HG02623 (cell line): ENCODE measurements at regions not wholly inside any gene's neighbourhood (a gene's known extent, or its start where the extent isn't known, plus 50 kb on each side); places are given as distances from the start of the nearest gene placed in this dataset.
"Not testable (repeated sequence)": the region's sequence is repeated elsewhere in the genome, so short reads cannot be mapped to it uniquely, and the experiment has no call there.

Source experiments
- ATAC-seq: cut with Tn5 transposase; IDR thresholded peaks from one replicate; pipeline ENCODE4 v1.9.1; 2021; ENCODE audit warnings: moderate library complexity; ENCODE audit not compliant: unreplicated experiment

DNA sequence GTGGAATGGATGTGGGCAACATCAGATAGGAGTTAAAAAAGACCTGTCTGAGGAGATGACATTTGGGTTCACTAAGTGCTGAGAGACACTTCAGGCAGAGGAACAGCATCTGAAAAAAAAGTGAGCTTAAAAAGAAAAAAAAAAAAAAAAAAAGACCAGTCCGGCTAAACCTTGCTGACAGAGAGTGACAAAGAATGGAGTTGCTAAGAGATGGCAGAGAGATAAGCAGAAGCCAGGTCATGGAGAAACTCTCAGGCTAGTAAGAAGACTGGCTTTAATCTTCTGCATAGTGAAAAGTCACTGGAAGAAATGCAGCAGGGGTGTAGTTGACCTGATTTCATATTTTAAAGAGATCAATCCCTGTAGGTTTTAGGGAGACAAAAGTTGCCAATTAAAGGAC is 711.1 kb upstream of the SEMA3D start:
- ATAC-seq, result no peak

DNA sequence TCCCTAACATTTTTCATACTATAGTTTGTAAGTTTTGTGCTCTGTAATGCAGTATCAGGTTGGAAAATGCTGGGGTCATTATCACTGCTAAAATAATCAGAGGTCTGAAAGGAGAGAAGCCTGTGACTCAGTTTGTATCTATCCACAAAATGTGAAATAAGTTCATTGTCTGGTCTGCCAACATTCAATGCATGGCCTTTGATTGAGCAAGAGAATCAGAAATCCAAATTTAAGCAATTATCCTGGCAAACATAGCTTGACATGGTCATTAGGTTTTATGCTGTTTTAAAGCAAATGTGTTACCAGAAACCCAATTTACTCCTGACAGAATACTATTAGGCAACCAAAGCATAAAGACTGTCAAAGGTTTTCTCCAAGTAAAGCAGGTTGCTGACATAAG is 709.7 kb upstream of the SEMA3D start:
- no peak for ATAC-seq

DNA sequence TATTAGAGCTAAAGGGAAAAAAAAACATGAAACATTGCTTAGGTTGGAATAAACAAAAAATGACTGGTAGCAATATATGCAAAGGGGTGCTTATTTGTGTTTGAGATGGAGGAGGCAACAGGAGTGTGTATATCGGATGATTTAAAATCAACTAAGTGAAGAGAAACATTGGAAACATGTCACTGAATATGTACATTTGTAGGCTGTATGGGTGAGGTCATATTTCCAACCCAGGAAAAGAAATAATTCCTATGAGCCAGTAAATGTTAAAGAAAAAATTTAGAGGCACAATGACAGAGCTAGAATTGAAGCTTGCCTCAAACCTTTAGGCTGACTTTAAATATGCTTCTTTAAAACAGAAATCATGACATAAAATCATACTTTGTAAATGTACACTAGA is 709.0 kb upstream of the SEMA3D start:
- ATAC-seq, result no peak

DNA sequence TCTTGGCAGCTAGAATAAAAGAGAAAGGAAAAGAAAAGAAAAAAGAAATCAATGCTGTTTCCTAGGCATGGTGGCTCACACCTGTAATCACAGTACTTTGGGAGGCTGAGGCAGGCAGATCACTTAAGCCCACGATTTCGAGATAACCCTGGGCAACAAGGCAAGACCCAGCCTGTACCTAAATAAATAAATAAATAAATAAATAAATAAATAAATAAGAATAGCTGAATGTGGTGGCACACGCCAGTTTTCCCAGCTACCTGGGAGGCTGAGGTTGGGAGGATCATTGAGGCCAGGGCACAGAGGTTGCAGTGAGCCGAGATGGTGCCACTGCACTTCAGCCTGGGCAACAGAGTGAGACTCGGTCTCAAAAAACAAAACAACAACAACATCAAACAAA is 705.0 kb upstream of the SEMA3D start:
- not testable (repeated sequence) for ATAC-seq

DNA sequence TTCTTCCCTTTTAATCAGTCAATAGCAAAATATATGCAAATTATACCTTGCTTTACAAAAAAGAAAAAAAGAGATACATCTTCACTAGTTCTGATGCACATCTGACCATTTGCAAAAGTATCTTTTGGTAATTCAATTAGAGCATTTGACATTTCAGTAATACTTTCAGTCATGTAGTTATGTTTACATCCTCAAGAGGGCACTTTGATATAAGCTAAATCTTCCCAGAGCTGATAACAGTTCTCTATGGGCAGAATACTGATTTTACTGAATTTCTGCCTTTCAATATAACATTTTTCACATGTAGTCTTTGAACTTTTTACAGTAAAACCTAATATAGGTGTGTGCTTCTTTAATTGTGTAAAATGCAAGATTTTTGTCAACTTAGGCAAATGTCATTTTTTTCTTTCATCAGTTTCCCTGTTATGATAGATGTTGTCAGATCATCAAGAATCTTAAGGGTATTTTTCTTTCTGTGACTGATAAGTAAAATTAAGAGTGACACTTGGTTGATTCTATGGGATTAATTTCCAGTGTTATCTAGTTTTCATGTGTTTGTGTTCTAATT is 703.5 kb upstream of the SEMA3D start:
- ATAC-seq, result no peak

DNA sequence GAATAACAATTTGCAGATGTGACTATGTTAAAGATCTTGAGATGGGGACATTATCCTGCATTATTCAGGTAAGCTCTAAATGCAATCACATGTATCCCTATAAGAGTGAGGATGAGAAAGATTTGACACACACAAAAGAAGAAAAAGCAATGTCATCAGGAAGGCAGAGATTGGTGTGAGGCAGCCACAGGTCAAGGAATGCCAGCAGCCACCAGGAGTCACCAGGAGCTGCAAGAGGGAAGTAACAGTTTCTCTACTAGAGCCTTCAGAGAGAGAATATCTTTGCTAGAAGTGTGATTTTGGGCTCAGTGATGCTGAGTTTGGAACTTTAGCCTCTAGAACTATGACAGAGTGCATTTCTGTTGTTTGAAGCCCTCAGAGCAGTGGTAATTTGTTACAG is 700.3 kb upstream of the SEMA3D start:
- ATAC-seq, result no peak

DNA sequence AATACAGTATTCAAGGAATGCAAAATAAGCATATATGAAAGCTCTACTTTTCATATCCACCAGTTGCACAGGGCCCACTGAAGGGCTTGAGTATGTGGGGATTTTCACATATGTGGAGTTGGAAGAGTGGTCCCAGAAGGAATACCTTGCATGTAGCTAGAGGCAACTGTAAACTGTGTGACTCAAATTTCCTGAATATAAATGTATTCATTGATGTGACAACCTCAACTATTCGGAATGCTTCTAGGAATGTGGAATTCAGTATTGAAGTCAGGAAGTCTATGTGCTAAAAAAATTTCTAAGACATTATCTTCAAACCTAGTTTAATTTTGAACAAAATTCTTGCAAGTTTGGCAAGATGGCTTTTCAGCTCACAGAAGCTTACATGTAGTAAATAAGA is 695.5 kb upstream of the SEMA3D start:
- ATAC-seq, result no peak

DNA sequence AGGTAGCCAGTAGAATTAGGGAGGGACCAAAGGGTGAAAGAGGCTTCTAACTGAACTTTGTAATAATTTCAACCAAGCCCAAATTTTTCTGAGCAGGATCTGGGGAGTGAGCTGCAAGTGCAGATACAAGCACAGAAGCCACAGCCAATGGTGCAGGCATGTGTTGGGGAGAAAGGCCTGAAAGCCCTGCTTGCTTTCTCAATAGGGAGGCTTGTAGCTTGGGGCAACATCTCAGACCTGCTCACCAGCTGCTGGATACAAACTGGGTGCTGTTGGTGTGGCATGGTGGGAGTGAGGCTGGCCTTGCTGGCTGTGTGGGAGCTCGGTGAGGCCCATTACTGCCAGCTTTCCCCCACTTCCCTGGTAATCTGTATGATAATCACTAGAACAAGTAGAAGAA is 688.5 kb upstream of the SEMA3D start:
- ATAC-seq, result no peak

DNA sequence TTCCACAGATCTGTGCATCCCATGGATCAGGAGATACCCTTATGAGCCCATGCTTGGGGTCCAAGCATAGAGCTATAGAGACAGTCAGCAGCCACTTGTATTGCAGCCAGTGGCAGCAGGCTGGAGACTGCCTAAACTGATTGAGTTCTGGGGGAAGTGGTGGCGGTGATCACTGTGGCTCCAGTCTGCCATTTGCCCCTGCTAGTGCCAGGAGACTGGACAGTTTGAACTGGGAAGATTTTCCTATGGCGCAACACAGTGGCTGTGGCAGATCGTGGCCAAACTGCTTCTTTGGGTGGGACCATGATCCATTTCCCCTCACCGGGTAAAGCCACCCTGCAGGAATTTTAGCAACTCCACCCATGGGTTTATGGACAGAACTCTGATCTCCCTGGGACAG is 679.7 kb upstream of the SEMA3D start:
- ATAC-seq, result no peak

DNA sequence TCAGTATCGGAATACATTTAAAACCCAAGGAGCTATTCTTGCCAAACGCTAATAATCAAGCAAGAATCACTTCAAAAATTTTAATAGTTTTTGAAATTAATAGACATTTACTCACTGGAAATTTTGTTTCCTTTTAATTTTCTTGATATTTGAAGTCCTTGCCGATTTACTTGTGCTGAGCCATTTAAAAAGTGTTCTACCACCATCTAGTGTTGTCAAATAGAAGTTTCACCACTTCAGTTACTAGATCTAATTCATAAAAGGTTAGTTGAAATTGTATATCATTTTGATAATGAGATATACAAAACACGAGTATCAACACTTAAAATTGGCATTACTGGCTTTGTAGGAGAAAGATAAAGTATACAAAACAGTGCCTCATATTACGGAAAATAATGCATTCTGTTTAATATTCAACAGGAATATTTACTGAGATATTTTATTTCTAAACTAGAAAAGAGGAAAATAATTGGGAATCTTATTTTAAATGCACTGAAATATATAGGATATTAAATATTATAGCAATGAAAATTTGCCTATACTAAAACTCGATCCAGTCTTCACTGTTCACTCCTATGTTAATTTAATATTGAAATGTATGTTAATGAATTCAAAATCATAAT is 664.8 kb upstream of the SEMA3D start:
- ATAC-seq, result no peak

DNA sequence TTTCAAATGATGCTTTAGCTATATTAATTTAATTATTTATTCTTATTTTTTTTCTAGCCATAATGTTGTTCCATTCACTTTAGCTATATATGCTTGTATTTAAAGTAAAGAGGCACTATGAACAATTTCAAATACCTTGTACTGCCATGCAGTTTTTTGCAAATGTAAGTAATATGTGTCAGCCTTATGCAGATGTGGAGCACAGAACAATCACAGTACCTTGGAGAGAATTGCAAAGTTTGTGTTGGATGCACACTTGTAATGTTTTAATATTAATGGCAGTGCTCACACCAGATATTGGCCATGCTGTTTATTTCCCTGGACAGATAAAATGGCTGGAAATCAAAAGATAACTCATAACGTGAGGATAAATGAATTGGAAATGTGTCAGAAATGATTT is 663.5 kb upstream of the SEMA3D start:
- ATAC-seq, result no peak

DNA sequence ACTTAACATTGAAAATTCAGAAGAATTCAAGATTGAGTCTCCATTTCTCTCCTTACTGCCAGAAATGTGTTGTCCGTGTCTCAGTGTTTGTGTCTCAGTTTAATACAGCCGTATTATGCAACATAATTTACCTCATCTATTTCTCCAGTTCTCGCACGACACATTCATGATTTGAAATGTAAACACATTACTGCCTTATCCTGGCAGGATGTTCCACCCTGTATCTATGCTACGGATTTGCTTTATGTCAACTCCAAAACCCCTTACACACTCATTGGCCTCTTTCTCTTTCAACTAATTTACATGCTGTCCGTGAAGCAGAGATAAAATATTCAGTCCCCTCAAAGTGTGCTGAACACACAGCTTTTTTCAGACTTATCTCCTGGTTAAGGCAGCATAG is 653.7 kb upstream of the SEMA3D start:
- ATAC-seq, result no peak

DNA sequence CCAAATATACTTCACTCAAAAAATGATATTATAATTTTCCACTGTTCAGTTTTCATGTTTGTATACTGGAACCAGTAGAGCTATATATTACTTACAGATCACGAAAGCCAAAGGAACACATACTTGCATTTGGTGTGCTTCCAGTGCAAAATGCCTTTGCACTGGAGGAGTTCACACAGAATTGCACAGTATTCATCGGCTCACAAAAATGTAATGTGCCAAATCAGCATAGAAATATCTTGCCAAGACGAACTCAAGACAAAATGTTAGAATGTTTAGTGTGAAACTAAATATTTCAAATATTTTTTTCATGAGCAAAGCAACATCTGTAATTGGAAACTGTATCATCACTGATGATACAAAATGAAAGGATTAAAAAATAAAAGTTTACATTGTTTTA is 646.2 kb upstream of the SEMA3D start:
- ATAC-seq, result no peak

DNA sequence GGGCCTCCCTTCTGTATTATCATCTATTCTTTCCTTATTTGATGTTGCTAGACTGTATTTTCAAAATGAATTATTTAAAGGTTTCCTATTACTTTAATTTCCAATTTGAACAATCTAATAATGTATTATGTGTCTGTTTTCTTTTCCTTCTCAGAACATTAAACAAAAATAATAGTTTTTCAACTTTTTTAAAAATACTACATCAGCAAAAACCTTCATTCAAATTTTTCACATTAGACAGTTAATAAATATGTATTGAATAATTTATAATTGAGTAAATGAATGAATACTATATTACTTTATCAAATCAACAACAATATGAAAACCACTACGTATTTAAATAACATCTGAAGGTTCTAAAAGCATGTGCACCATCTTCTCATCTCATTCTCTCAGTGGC is 644.1 kb upstream of the SEMA3D start:
- ATAC-seq, result no peak

DNA sequence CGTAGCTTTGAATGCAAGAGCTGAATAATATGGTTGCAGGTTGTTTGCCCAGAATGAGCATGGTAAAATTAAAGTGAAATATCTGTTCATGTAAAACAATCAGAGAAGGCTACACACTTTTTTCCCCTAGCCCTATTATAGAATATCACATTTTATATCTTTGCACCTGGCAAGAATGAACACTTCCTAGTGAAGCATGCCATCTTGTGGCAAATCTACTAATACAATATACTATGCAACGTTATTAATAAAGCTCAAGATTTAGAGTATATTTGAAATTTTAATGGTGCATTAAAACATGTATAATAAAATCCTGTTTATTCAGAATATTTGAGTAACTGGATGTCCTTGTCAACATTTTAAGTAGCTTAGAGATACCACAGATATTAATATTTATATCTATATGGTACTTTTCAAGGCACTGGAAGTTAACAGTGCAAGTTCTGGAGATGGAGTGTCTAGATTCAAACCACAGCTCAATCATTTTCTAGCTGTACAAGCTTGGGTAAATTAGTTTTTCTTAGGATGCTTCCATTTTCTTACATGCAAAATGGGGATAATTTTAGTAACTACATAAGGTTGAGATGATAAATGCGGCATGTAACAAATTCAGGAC is 643.1 kb upstream of the SEMA3D start:
- no peak for ATAC-seq

DNA sequence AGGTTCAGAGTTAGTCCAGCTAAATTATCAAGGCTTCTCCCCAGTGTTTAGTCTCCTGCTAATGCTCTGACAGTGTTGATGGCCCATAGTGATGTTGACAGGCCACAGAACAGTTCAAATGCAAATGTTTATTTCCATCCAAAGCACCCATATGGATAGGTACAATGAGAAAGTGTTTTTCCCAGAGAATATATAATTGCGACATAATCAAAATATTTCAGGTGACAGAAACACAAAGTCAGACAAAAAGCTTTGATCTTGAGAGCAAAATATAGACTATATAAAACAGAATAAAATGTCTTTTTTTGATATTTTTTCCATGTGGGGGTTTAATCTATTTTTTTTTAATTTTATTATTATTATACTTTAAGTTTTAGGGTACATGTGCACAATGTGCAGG is 642.3 kb upstream of the SEMA3D start:
- no peak for ATAC-seq

DNA sequence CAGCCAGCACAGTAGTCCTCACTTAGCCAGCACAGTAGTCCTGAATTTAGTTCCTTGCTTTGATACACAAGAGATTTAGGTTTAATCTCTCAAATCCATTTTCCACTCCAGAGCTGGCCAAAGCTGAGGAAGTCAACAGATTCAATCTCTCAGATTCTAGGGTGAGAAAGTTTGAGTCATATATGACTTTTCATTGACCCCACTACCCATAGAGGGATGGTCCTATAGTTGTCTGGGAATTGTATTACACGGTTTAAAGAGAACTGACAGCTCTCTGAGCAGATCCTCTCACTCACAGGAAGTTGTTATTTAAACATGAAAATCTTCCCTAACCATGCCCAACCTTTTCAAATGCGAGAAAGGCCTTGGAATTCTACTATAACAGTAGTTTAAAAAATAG is 641.8 kb upstream of the SEMA3D start:
- no peak for ATAC-seq

DNA sequence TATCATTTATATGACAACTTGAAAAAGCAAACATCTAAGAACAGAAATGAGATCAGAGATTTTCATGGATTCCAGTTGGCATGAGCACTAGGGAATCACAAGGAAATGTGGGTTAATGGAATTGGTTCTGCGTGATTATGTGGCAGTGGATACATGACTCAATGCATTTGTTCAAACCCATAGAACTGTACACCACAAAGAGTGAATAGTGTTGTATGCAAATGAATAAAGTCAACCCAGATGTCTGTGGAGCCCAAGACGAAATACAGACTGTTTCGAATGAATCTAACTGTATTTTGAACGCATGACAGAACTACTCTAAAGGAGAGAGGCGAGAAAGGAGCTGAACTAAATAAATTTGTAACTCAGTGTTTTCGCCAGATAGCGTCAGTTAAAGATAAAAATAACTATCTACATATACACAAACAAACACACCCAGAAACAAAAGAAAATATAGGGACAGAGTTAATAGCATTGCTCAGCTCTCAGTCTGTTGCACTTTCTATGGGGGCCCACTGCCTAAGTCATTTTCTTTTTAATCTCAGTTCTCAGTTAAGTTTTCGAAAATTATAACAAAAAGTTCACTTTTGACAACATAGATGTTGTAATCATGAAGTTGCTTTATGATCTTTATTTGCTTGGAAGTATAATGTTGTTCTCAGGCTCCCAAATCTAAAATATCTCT is 636.7 kb upstream of the SEMA3D start:
- ATAC-seq, result no peak

DNA sequence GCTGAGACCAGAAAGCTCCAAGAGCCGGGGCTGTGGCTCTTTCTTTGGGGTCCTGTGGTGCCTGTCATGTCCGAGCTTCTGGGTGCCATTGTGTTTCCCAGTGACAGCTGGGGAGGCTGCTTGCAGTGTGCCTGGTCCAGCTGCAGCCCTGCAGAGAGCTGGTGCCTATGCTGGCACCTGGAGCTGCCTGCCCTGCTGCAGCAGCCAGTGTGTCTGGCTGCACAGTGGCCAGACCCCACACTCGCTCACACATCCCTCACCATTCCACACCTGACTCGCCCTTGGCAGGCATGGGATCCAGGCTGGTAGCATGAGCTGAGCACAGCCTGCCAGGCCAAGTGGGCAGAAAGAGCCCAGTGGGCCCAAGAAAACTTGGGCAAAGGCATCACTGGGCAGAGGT is 635.1 kb upstream of the SEMA3D start:
- no peak for ATAC-seq

DNA sequence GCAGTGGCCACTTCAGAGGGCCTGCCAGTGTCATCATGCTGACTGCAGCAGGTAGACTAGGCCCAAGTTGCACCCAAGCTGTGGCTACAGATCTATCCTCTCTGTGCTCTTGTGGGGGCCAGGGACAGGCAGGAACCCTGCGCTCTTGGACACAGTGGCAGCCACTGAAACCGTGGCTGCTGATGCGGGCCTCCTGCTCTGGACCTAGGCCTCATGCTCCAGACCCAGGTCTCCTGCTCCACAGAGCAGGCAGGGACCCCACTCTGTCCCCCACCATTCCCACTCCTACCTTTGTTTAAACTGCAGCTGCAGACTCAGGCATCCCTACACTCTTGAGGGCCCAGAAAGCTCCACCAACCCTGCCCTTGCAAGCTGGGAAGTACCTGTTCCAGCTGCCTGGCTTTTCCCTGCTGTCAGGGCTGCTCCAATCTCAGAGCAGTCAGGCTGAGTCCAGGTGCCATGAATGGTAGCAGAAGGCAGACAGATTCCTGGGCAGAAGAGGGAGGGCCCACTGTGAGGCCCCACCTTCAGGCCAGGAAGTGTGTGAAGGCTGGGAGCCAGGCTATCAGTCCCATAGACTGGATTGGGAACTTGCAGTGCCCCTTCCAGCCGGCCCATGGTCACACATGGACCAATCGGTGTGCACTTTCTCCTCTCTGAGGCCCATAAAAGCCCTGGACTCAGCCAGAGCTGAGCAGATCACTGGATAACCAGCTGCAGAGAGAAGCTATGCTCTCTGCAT is 634.0 kb upstream of the SEMA3D start:
- ATAC-seq, result no peak

DNA sequence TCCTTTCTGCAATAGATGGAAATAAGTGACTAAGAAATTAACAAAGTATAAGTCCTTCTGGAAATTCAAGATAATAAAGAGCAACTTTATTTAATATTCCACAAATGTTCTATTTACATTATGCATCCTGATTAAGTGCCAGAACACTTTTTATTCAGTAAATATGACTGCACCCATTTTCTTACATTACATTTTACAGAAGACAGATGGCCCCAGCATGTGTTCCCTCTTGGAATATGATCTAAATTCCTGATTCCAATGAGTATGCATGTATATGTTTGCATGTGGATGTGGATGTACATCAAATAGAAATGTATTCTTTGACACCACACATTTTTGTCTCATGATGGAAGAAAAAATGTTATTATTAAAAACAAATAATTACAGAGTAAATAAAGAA is 628.7 kb upstream of the SEMA3D start:
- no peak for ATAC-seq

DNA sequence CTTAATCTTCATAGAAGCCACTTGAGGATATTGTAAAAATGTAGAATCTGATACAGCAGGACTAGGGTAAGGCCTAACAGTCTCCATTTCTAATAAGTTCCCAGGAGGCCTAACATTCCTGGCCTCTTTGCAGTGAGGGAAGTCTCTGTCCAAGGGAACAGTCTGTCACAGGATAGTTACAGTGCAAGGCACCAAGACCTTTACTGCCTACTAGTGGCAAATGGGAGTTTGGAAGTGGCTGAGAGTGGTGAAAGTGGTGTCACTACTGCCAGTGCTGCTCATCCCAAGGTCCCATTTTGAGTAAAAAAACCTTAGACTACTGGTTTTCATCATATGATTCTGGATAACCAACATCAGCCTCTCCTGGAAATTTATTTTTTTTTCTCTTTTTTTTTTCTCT is 619.5 kb upstream of the SEMA3D start:
- no peak for ATAC-seq
